Sigmoid colon (tissue), 3 donors: ENCODE measurements at regions not wholly inside any gene's neighbourhood (a gene's known extent, or its start where the extent isn't known, plus 50 kb on each side); places are given as distances from the start of the nearest gene placed in this dataset.

Source experiments
- CTCF ChIP-seq, 4 experiments: fragments of 450-650 bp in 3 of 4; fragments of 200-600 bp in 1 of 4; IDR thresholded peaks; one replicate each; pipeline ENCODE4 v1.5.1; 2016 to 2019; ENCODE audit warnings: antibody characterized with exemption in 4 of 4, mild to moderate bottlenecking in 3 of 4, moderate library complexity in 2 of 4
- POLR2A ChIP-seq, 2 donors: fragments of 450-650 bp; IDR thresholded peaks; one replicate each; pipeline ENCODE4 v1.6.1; 2016; ENCODE audit warnings: antibody characterized with exemption in 2 of 2, mild to moderate bottlenecking in 2 of 2, moderate library complexity in 2 of 2

- TF ChIP-seq CTCF (IDR thresholded peaks at IDR 0.05): no peak
- TF ChIP-seq POLR2A (IDR thresholded peaks at IDR 0.05): no peak
Observed at GRCh38 chr10:21214329-21214728, 311.2 kb downstream of the SKIDA1 start.
